Body of pancreas (tissue), 4 donors: ENCODE measurements at regions not wholly inside any gene's neighbourhood (a gene's known extent, or its start where the extent isn't known, plus 50 kb on each side); places are given as distances from the start of the nearest gene placed in this dataset.

Experiments used
- CTCF ChIP-seq, 7 experiments: fragments of 450-650 bp in 4 of 7; fragments of 200-600 bp in 3 of 7; sonication (generic) in 3 of 7; IDR thresholded peaks; one replicate each; pipeline ENCODE4 v1.5.1; 2016 to 2019; ENCODE audit warnings: antibody characterized with exemption in 7 of 7
- POLR2A ChIP-seq, 3 donors: fragments of 450-650 bp; IDR thresholded peaks; one replicate each; pipeline ENCODE4 v1.6.1; 2016; ENCODE audit warnings: antibody characterized with exemption in 3 of 3, mild to moderate bottlenecking in 2 of 3

GRCh38 chr4:16278178-16278577 lies 51.9 kb upstream of the TAPT1 start:
- TF ChIP-seq POLR2A (IDR thresholded peaks at IDR 0.05) (no peak), CTCF (IDR thresholded peaks at IDR 0.05) (no peak)
